ENCODE measurements at regions not wholly inside any gene's neighbourhood (a gene's known extent, or its start where the extent isn't known, plus 50 kb on each side); places are given as distances from the start of the nearest gene placed in this dataset.

DNA sequence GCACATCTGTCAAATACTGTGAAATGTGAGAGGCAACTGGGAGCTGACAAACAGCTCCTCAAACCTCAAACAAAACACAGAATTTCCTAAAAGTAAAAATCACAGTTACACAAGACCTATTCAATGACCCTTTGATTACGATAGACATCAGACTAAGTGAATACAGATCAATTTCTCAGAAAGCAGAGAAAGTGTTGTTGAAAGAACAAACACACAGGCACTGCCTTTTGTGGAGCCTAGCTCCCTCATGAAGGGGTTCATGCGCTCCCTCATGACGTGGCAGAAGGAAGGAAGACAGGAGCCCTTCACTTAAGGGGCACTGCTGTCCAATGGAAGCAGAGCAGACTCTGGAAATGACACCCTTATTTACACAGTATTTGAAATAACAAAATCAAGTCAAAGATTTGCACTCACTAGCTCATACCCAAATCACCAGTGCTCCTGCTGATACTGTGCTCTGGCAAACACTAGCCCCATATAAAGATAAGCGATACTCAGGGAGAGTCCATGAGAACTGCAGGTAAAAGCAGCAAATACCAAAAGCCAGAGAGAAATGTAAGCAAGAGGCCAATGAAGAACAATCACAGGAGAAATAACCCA lies 144.9 kb downstream of the KLF12 start:
- TF ChIP-seq CTCF (IDR thresholded peaks at IDR 0.05) (no peak), HMGXB4 (CRISPR knock-in tag; IDR thresholded peaks at IDR 0.05) (no peak)

All from WTC11 (cell line).